ENCODE measurements at regions not wholly inside any gene's neighbourhood (a gene's known extent, or its start where the extent isn't known, plus 50 kb on each side); places are given as distances from the start of the nearest gene placed in this dataset.

- TF ChIP-seq CTCF (IDR thresholded peaks at IDR 0.05 in 4 of 5, conservative IDR thresholded peaks at IDR 0.05 in 1 of 5) = no peak
- TF ChIP-seq POLR2A (IDR thresholded peaks at IDR 0.05) = no peak
Observed at GRCh38 chr13:66195238-66195637, 1034.9 kb downstream of the PCDH9 start.

Data from gastrocnemius medialis (tissue), 4 donors.